D721Med (cell line): ENCODE measurements at regions not wholly inside any gene's neighbourhood (a gene's known extent, or its start where the extent isn't known, plus 50 kb on each side); places are given as distances from the start of the nearest gene placed in this dataset.

Experiments
- DNase-seq: peaks from one replicate; pipeline ENCODE4 v3.0.0; 2011; ENCODE audit warnings: low spot score; ENCODE audit not compliant: insufficient read length
- FAIRE-seq: peaks from 2 replicates; lab custom pipeline; 2011; peaks lifted over from hg19 to GRCh38; lab: Jason Lieb, UNC
- CTCF ChIP-seq: IDR thresholded peaks from 2 replicates; pipeline ENCODE4 v1.5.1; 2012; ENCODE audit warnings: mild to moderate bottlenecking, control low read depth; ENCODE audit not compliant: insufficient read depth; ENCODE audit errors: missing control alignments

- FAIRE-seq = no peak
- no peak for DNase-seq
Measured at GRCh38 chr2:237156031-237156856, 70.6 kb downstream of the COPS8 start.

GRCh38 chr2:237156857-237157779, 71.4 kb downstream of the COPS8 start:
- no peak for TF ChIP-seq CTCF
- DNase-seq (no peak), FAIRE-seq (no peak)

More at GRCh38 chr2:237156031-237156856, 70.6 kb downstream of the COPS8 start:
- no peak for TF ChIP-seq CTCF

GRCh38 chr2:237157780-237158102, 72.1 kb downstream of the COPS8 start:
- FAIRE-seq (no peak), DNase-seq (no peak)
- TF ChIP-seq CTCF = no peak

- FAIRE-seq (no peak), DNase-seq (no peak)
- no peak for TF ChIP-seq CTCF
Measured at GRCh38 chr2:237158194-237158593, 72.5 kb downstream of the COPS8 start.

- no peak for TF ChIP-seq CTCF
- FAIRE-seq = no peak
Measured at GRCh38 chr2:237159006-237159911, 73.6 kb downstream of the COPS8 start.

GRCh38 chr2:237160271-237160919, 74.7 kb downstream of the COPS8 start:
- FAIRE-seq = no peak
- TF ChIP-seq CTCF = no peak
- no peak for DNase-seq

More at GRCh38 chr2:237159006-237159911, 73.6 kb downstream of the COPS8 start:
- DNase-seq = no peak
